GM23248 (cell line): ENCODE measurements at regions not wholly inside any gene's neighbourhood (a gene's known extent, or its start where the extent isn't known, plus 50 kb on each side); places are given as distances from the start of the nearest gene placed in this dataset.

Experiments
- EZH2 ChIP-seq: fragments of 200-600 bp; sonication (generic); IDR thresholded peaks from 2 replicates; pipeline ENCODE4 v1.6.1; 2018; ENCODE audit warnings: antibody characterized with exemption, mild to moderate bottlenecking; ENCODE audit not compliant: insufficient read depth, poor library complexity, severe bottlenecking
- EZH2phosphoT487 ChIP-seq: fragments of 200-600 bp; sonication (generic); IDR thresholded peaks from 2 replicates; pipeline ENCODE4 v1.6.1; 2018; ENCODE audit warnings: antibody characterized with exemption, moderate library complexity, mild to moderate bottlenecking, low read depth; ENCODE audit not compliant: insufficient read depth

- TF ChIP-seq EZH2phosphoT487 (no peak), EZH2 (no peak)
These were observed 542.1 kb upstream of the ARRDC3 start for GRCh38 chr5:91925249-91925648.
